AG10803 (cell line): ENCODE measurements at regions not wholly inside any gene's neighbourhood (a gene's known extent, or its start where the extent isn't known, plus 50 kb on each side); places are given as distances from the start of the nearest gene placed in this dataset.

ENCODE experiments used
- DNase-seq: peaks from one replicate; pipeline ENCODE4 v3.0.0; 2010; ENCODE audit warnings: low read depth
- H3K4me3 ChIP-seq: 2 replicates; pipeline ENCODE4 v1.5.1; 2011; ENCODE audit warnings: mild to moderate bottlenecking, low read length, control low read depth
- TF ChIP-seq, protein P1 (sequence below): conservative IDR thresholded peaks from 2 replicates; pipeline ENCODE4 v1.5.1; 2011; ENCODE audit warnings: mild to moderate bottlenecking, low read length, control low read depth, inconsistent platforms

DNA sequence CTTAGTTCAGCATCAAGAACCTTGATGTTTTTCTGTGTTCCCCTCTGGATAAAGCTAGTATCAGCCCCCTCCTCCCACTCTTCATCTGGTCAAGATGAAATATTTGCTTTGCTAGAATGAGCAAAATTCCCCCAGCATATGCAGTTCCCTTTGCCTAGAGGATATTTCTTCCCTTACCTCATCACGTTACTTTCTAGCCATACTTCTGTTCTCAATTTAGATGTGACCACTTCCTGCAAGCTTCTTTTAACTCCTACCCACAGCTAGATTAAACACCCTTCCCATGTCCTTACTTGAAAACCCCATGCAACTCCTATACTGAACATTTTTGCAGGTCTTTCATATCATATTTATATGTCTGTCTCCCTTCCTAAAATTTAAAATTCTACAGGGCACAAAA lies 178.9 kb upstream of the TUSC1 start:
- TF ChIP-seq, protein P1, sequence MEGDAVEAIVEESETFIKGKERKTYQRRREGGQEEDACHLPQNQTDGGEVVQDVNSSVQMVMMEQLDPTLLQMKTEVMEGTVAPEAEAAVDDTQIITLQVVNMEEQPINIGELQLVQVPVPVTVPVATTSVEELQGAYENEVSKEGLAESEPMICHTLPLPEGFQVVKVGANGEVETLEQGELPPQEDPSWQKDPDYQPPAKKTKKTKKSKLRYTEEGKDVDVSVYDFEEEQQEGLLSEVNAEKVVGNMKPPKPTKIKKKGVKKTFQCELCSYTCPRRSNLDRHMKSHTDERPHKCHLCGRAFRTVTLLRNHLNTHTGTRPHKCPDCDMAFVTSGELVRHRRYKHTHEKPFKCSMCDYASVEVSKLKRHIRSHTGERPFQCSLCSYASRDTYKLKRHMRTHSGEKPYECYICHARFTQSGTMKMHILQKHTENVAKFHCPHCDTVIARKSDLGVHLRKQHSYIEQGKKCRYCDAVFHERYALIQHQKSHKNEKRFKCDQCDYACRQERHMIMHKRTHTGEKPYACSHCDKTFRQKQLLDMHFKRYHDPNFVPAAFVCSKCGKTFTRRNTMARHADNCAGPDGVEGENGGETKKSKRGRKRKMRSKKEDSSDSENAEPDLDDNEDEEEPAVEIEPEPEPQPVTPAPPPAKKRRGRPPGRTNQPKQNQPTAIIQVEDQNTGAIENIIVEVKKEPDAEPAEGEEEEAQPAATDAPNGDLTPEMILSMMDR, result no peak
- peak; percentile 63 for DNase-seq
- H3K4me3 ChIP-seq, result no peak overlapping the region

GRCh38 chr9:25850803-25851202 lies 172.6 kb upstream of the TUSC1 start:
- no peak for DNase-seq
- TF ChIP-seq, protein P1, result no peak

DNA sequence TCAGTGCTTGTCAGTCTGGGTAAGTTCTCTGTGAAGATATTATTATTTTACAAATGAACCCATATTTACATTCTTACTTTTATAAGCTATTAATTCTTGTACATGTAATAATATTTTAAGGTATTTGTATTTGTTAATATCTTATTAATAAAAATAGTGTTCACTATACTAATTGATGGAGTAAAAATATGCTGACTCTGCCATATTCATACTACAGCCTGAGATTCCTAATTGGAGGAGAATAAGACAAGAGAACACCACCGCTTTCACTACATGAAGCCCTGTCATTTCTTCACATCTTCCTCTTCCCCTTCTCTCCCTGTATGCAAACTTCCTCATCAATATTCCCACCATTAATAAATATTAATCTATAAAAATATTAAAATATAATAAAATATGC lies 167.6 kb upstream of the TUSC1 start:
- TF ChIP-seq, protein P1, result no peak

More at GRCh38 chr9:25850803-25851202, 172.6 kb upstream of the TUSC1 start:
- H3K4me3 ChIP-seq, result no peak overlapping the region

DNA sequence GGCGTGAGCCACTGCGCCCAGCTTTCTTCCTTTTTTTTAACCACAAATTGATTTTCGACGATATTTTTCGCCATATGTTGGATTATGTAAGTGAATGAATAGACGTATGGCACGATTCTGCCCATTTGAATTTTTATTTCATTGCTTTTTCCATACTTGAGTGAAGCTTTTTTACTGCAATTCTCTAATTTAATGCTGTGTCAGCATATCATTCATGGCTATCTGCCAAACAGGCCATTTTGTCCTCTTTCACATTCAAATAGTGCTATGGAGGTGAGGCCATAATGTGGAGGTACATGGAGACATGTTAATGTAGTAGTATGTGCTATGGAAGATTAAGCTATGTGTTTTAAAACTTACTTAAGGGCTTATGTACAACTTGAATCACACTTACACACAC lies 152.1 kb upstream of the TUSC1 start:
- TF ChIP-seq, protein P1, result no peak
- no peak overlapping the region for H3K4me3 ChIP-seq
- DNase-seq, result no peak

More for the DNA sequence above, 167.6 kb upstream of the TUSC1 start:
- DNase-seq, result no peak
- H3K4me3 ChIP-seq, result no peak overlapping the region

- H3K4me3 ChIP-seq, result no peak overlapping the region
- DNase-seq, result no peak
- TF ChIP-seq, protein P1, result no peak
These were observed 149.4 kb upstream of the TUSC1 start for GRCh38 chr9:25827626-25828025.

- TF ChIP-seq, protein P1, result no peak
- DNase-seq, result no peak
- H3K4me3 ChIP-seq, result no peak overlapping the region
These were observed 138.2 kb upstream of the TUSC1 start for GRCh38 chr9:25816439-25816838.

GRCh38 chr9:25814023-25814422 lies 135.8 kb upstream of the TUSC1 start:
- no peak for DNase-seq
- H3K4me3 ChIP-seq, result no peak overlapping the region

More at GRCh38 chr9:25814023-25814422, 135.8 kb upstream of the TUSC1 start:
- TF ChIP-seq, protein P1, result no peak
